ENCODE measurements at regions not wholly inside any gene's neighbourhood (a gene's known extent, or its start where the extent isn't known, plus 50 kb on each side); places are given as distances from the start of the nearest gene placed in this dataset.

- TF ChIP-seq ZNF76 (tag by site-specific recombination; IDR thresholded peaks at IDR 0.05; ENCODE audit: borderline replicate concordance, low read depth) (no peak), ZNF423 (tag by site-specific recombination; IDR thresholded peaks at IDR 0.05) (no peak), KLF16 (tag by site-specific recombination; IDR thresholded peaks at IDR 0.05) (no peak), GLI4 (tag by site-specific recombination; IDR thresholded peaks at IDR 0.05) (no peak), ZBTB7A (tag by site-specific recombination; IDR thresholded peaks at IDR 0.05; ENCODE audit: low read depth) (no peak), ZSCAN18 (tag by site-specific recombination; IDR thresholded peaks at IDR 0.05) (no peak), GLIS1 (tag by site-specific recombination; IDR thresholded peaks at IDR 0.05) (no peak), ZNF157 (tag by site-specific recombination; IDR thresholded peaks at IDR 0.05) (no peak), ZNF133 (tag by site-specific recombination; IDR thresholded peaks at IDR 0.05) (no peak), ZNF394 (tag by site-specific recombination; IDR thresholded peaks at IDR 0.05; ENCODE audit: borderline replicate concordance) (no peak), ZBTB20 (tag by site-specific recombination; IDR thresholded peaks at IDR 0.05) (no peak), SP3 (tag by site-specific recombination; IDR thresholded peaks at IDR 0.05) (no peak), ZNF514 (tag by site-specific recombination; IDR thresholded peaks at IDR 0.05) (no peak), ZNF530 (tag by site-specific recombination; IDR thresholded peaks at IDR 0.05; ENCODE audit: low read depth) (no peak)
- no peaks in the 10 kb centered on the region for H3K36me3 ChIP-seq (ENCODE audit: control insufficient read depth in 2 of 2, insufficient read depth in 1 of 2, low read length in 2 of 2)
- no peaks in the 10 kb centered on the region for H3K9me3 ChIP-seq (ENCODE audit: control insufficient read depth, insufficient read depth, low read depth, low read length)
- ChIA-PET POLR2A (no interaction called here), CTCF (no interaction called here)
- H3K27ac ChIP-seq (ENCODE audit: extremely low read depth, low read depth, low read length): no peak overlapping the region
- H3K4me3 ChIP-seq (ENCODE audit: low read depth, low read length): no peak overlapping the region
- no peaks in the 10 kb centered on the region for H3K4me1 ChIP-seq (ENCODE audit: control insufficient read depth, insufficient read depth, low read length)
These were observed 102.6 kb upstream of the GIMD1 start for GRCh38 chr4:106471151-106471550.

GRCh38 chr4:106463622-106464021 lies 95.0 kb upstream of the GIMD1 start:
- Histone ChIP-seq H3K4me3 (ENCODE audit: low read depth, low read length) (no peak overlapping the region), H3K27ac (ENCODE audit: extremely low read depth, low read depth, low read length) (no peak overlapping the region), H3K4me1 (ENCODE audit: control insufficient read depth, insufficient read depth, low read length) (no peaks in the 10 kb centered on the region), H3K36me3 (ENCODE audit: control insufficient read depth in 2 of 2, insufficient read depth in 1 of 2, low read length in 2 of 2) (no peaks in the 10 kb centered on the region), H3K9me3 (ENCODE audit: control insufficient read depth, insufficient read depth, low read depth, low read length) (no peaks in the 10 kb centered on the region)
- TF ChIP-seq ZNF488 (tag by site-specific recombination; IDR thresholded peaks at IDR 0.05): no peak
- ChIA-PET CTCF (no interaction called here), POLR2A (no interaction called here)

GRCh38 chr4:106454581-106454980 lies 86.0 kb upstream of the GIMD1 start:
- ChIA-PET POLR2A (no interaction called here), CTCF (no interaction called here)
- no peak overlapping the region for H3K4me3 ChIP-seq (ENCODE audit: low read depth, low read length)
- no peaks in the 10 kb centered on the region for H3K36me3 ChIP-seq (ENCODE audit: control insufficient read depth in 2 of 2, insufficient read depth in 1 of 2, low read length in 2 of 2)
- TF ChIP-seq ZNF311 (tag by site-specific recombination; IDR thresholded peaks at IDR 0.05; ENCODE audit: borderline replicate concordance) (no peak), ZNF501 (tag by site-specific recombination; IDR thresholded peaks at IDR 0.05) (no peak)
- no peaks in the 10 kb centered on the region for H3K4me1 ChIP-seq (ENCODE audit: control insufficient read depth, insufficient read depth, low read length)
- no peaks in the 10 kb centered on the region for H3K9me3 ChIP-seq (ENCODE audit: control insufficient read depth, insufficient read depth, low read depth, low read length)
- H3K27ac ChIP-seq (ENCODE audit: extremely low read depth, low read depth, low read length): no peak overlapping the region

- Histone ChIP-seq H3K27ac (ENCODE audit: extremely low read depth, low read depth, low read length) (no peak overlapping the region), H3K4me3 (ENCODE audit: low read depth, low read length) (no peak overlapping the region), H3K9me3 (ENCODE audit: control insufficient read depth, insufficient read depth, low read depth, low read length) (no peaks in the 10 kb centered on the region), H3K4me1 (ENCODE audit: control insufficient read depth, insufficient read depth, low read length) (no peaks in the 10 kb centered on the region), H3K36me3 (ENCODE audit: control insufficient read depth in 2 of 2, insufficient read depth in 1 of 2, low read length in 2 of 2) (no peaks in the 10 kb centered on the region)
- POLR2A ChIA-PET: no interaction called here
- CTCF ChIA-PET: no interaction called here
- TF ChIP-seq KLF9 (tag by site-specific recombination; IDR thresholded peaks at IDR 0.05; ENCODE audit: low read depth) (no peak), ZIC2 (tag by site-specific recombination; IDR thresholded peaks at IDR 0.05) (no peak), ZNF114 (tag by site-specific recombination; IDR thresholded peaks at IDR 0.05) (no peak), KLF8 (tag by site-specific recombination; IDR thresholded peaks at IDR 0.05) (no peak), KLF16 (tag by site-specific recombination; IDR thresholded peaks at IDR 0.05) (no peak), GLI4 (tag by site-specific recombination; IDR thresholded peaks at IDR 0.05) (no peak), ZNF112 (tag by site-specific recombination; IDR thresholded peaks at IDR 0.05) (no peak), ZNF514 (tag by site-specific recombination; IDR thresholded peaks at IDR 0.05) (no peak), SP2 (tag by site-specific recombination; IDR thresholded peaks at IDR 0.05) (no peak), HOXA7 (CRISPR knock-in tag; IDR thresholded peaks at IDR 0.05; ENCODE audit: borderline replicate concordance) (no peak), ZNF596 (tag by site-specific recombination; IDR thresholded peaks at IDR 0.05) (no peak), ZNF223 (tag by site-specific recombination; IDR thresholded peaks at IDR 0.05) (no peak), ZSCAN18 (tag by site-specific recombination; IDR thresholded peaks at IDR 0.05) (no peak), ZNF701 (tag by site-specific recombination; IDR thresholded peaks at IDR 0.05) (no peak)
These were observed 85.4 kb upstream of the GIMD1 start for GRCh38 chr4:106454021-106454420.
